NCI-H187 (cell line): ENCODE measurements at regions not wholly inside any gene's neighbourhood (a gene's known extent, or its start where the extent isn't known, plus 50 kb on each side); places are given as distances from the start of the nearest gene placed in this dataset.
"Not testable (repeated sequence)": the region's sequence is repeated elsewhere in the genome, so short reads cannot be mapped to it uniquely, and the experiment has no call there.

Experiments used
- DNase-seq, 2 experiments: peaks; one replicate each; lab custom pipeline; 2025; lab: John Stamatoyannopoulos, UW

DNA sequence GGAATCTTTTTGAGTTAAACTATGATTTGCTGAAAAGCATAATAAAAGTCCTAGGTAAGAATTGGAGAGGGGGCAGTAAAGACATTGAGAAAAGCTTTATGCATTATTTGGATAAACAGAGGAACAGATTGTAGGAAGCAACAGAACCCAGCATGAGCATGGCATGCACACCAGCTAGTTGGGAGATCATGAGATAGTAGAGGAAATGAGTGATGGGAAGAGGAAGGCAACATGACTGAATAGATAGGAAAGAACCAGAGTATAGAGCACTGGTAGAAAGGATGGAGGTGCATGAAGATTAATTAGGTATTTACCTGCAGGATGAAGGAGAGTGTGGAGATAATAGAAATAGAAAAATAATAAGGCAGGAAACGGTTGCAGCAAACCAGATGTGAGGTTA, 248.5 kb upstream of the LMO3 start:
- DNase-seq = no peak

DNA sequence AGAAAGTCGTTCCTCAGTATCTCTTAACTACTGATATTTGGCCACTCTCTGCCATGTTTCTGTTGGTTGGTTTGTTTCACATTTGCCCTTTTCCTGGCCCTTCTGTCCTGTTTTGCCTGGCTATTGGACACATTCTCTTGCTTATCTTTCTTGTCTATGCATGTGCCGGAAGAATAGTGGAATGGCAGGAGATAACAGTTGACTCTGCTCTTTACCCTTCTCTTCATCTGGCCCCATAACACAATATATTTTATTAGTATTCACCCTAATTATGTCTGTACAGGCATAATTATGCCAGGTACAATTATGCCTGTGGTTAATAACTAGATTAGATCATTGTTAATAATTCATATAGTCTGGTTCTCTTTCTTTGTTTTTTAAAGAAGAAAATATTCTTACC, 243.5 kb upstream of the LMO3 start:
- DNase-seq = no peak

DNA sequence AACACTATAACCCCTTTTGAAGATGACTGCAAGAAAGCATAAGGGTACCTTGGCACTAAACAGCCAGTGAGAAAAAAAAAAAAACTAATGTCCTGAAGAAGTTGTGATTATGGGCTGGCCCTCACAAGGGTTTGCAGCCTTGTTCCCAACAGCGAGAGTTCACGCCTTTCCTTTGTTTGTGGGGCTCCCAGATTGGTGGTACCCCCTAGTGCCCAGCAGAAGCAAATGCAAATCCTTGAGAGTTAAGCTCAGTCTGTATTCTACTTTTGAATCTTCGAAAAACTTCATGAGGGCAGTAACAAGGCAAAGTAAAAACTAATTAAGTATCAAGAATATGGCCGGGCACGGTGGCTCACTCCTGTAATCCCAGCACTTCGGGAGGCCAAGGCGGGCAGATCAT, 238.9 kb upstream of the LMO3 start:
- no peak for DNase-seq

DNA sequence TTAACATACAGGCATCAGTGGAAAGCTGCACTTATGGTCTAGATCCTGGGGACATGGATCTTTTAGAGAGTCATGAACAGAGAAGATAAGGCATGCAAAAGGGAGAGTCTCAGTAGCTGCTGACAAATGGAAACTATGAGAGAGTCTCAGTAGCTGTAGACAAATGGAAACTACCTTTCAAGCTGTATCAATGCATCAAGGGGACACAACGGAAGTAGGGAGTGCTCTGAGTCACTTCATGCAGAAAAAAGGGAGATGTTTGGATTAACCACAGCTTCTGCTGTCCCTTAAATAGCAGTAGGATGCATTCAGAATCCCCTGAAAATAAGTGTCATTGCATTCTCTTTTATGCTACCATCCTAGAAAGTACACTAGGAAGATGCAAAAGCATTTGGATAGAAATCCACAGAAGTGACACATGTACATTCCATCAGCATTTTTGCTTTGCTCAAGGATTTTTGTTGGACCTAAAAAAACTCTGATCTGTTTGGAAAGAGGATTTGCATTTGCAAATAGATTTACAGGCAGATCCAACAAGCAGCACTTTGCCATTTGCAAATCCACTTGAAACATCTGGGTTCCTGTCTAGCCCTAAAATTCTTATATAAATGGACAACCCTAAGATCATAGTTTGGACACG, 227.5 kb upstream of the LMO3 start:
- DNase-seq = no peak

DNA sequence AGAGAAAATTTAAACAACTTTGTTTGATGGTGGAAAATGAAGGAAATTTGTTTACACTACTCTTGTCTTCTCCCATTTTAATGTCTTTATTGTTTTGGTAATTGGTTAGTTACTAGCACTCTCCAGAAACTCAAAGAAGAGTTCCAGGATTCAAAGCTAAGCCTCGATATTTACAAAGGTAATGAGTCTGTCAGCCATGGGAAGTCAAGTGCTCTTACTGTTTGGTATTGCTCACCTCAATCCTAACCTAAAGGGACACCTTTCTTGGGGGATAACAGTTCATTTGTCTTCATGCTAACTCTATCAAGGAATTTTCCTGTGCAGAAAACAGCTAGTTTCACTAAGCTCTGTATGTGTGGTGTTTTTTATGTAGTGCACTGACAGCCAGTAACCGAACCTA, 222.9 kb upstream of the LMO3 start:
- no peak for DNase-seq

DNA sequence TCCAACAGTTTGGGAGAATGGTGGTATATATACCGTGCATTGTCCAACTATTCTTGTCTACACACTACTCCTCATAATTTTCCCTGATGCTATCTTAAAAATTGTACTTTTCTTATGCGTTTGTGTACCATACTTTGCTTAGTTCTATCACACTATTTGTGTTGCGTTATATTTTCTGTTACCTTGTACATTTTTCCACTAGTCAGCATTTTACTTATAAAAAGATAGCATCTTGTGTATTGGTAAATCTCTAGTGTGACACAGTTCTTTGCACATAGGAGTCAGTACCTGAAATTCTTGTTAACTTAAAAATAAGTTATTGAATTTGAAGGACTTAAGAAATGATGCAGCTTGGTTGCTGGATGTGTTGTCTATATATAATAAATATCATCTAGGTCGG, 201.8 kb upstream of the LMO3 start:
- DNase-seq = no peak

DNA sequence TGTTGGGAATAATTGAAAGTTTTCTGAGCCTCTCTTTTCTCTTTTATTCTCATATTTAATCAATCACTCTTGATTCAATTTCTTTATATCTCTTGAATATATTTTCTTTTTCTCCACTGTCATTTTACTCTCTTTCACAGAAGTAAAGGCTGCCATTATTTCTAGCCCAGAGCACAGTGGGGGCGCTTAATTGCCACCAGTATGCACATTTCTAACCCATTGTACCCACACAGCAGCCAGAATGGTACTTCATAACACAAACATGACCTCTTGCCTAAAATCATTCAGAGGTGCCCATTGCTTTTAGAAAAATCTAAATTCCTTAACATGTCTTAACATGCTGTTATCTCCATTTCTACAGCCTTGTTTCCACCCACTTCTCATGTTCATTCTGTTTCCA, 190.2 kb upstream of the LMO3 start:
- DNase-seq = no peak

DNA sequence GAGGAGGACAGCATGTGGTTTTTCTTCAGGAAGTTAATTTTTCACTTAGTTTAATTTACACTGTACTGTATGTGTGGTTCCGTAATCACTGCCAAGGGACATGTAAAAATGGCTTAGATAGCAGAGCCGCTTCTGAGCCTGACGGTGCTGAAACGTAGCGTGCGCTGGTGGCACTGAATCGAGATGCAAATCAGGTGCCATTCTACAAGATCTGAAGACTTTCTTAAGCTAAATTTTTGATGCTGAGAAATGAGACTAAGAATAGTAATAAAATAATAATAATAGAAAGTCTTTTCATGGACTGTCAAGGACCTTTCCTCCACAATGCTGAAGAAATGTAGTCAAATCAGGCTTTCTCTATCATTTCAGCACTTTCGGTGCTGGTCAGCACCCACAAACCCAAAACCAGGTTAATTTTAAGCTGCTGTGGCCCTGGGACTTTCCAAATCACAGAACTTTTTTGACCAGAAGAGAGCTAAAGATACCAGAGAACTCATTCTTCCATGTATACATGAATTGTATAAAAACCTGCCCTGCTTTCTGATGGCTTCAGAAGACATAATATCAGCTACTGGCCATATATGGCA, 183.3 kb upstream of the LMO3 start:
- no peak for DNase-seq

DNA sequence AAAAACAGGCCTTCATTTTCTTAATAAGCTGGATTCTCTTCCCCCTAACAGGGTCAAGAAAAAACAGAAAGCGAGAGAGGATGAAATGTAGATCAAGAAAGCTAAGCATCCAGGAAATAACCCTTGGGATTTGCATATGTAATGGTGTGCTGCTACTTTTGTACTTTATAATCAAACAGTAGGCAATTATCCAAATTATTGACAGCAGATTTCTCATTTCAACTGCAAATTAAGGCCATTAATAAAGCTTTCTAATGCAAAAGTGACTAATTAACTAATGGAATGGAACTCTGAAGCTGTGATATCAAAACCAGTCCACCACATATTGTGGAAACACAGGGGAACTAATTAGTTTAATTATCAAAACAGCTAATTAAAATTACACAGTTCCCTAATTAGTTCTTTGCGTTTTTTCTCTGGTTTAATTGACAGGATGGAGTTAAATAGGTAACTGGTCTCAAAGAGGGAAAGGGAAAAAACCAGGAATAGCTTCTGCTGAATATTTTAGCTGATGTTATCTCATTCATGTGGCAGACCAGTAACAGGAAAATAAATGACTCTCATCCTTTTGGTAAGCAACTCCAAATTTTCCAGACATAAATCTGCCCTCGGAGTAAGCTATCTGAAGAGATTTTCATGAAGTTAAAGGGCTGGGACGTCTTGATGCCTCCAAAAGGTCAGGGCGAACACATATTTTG, 182.7 kb upstream of the LMO3 start:
- no peak for DNase-seq

DNA sequence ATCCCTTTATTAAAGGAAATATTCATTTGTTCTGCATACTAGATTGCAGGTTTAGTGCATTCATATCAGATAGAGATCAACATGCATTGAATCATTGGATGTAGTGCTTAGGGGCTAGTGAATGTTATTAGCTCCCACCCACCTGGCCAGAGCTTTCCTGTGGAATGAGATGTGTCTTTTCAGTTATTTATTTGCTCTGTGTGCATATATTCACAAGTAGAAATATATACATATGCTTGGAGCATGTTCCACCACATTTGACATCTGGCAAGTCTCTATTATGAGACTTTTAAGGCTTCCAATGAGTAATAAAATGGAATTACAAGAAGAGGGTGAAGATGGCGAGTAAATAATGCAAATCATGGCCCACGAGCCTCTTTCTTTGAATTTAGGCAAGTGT, 180.0 kb upstream of the LMO3 start:
- no peak for DNase-seq

DNA sequence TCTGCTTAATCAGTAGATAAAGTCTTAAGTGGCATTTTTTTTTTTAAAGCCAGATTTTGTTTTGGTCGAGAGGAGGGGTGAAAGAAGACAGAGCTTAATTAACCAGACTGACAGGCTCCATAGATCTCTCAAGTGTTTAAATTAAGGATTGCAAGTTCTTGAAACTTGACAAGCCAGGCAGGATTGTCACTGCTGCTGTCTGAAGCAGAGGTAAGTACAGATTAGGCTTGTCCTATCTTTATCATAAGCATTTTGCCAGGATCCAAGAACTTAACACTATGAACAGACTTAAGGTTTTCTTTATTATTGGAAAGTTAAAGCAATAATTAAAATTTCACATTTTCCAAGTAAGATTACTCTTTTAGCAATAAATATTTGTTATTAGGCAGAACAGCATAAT, 179.6 kb upstream of the LMO3 start:
- DNase-seq = no peak

DNA sequence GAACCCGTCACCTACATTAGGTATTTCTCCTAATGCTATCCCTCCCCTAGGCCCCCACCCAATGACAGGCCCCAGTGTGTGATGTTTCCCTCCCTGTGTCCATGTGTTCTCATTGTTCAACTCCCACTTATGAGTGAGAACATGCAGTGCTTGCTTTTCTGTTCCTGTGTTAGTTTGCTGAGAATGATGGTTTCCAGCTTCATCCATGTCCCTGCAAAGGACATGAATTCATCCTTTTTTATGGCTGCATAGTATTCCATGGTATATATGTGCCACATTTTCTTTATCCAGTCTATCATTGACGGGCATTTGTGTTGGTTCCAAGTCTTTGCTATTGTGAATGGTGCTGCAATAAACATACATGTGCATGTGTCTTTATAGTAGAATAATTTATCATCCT, 163.2 kb upstream of the LMO3 start:
- DNase-seq = not testable (repeated sequence)

DNA sequence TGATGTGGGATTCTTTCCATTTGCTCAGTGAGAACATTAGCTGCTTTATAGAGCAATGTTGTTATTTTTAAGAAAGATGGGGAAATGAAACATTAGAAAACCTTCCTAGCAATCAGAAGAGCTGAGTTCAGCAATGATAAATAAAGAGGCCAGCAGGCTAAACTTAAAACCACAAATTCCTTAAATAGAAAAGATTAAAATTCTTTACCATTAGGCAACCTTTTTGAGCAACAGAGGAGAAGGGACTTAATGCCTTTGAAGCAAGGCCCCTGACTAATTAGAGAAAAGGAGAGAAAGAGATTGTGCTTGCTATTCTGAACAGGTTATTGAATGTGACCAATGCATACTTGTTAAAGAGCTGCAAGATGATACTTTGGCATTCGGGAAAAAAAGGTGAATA, 160.8 kb upstream of the LMO3 start:
- no peak for DNase-seq

DNA sequence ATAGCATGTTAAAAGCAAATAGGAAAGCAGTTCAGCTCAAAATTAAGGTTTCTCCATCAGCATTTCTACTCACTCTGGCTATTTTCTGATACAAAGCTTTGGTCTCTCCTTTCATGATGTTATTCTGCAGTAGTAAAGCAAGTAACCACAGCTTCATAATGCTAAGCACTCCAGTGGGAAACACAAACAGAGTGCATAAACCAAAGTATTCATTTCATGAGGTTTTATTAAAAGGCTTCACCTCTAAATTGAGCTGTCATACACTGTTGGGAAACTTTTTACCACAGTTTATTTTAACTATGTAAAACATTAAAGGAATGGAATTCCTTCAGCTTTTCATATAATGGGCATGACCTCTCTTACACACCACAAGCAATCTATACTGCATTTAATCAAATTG, 157.9 kb upstream of the LMO3 start:
- DNase-seq = no peak

DNA sequence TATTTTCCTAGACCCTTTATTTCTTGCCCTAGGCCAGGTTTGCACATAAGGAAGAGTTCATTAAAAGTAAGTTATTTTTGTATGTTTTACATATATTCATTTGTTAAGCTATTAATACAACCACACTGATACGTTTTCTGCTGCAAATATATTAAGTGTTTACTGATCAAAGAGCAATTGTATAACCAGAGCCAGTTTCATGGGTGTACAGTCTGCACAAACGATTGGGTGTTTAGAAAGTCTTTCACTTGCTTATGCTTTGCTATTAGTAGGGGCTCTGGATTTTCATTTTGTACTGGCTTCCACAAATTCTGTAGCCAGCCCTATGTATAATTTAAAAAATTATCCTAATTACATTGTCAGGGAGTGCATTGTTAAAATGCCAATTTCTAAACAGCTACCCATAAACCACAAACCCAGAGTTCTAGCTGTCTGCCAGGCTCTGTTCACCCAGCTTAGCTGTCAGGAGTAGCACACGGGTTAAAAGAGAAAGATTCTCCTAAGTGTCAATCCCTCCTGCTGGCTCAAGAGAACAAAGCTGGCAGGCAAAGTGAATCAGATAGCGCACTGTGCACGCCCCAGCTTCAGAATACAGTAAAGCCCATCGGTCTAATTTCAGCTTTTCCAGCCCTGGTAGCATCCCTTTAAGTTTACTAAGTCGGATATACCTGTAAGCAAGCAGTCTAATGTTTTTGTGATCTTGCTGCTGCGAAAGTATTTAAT, 151.0 kb upstream of the LMO3 start:
- no peak for DNase-seq

DNA sequence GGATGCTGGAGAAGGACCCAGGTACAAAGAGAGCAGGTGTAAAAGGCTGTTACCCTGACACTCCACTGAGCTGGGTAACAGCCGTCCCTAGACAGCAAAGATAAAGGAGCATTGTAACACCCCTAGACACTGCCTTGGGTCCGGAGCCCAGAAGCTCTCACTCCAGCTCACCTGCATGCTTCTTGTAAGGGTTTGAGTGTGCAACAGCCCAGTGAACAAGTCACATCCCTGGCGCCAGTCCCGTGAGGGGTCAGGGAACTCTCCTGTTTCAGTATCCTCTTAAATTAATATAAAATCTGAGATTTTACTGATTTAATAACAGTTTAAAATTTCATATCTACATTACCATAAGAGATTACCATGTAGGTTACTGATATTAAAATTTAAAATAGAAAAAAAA, 124.8 kb upstream of the LMO3 start:
- DNase-seq = no peak

DNA sequence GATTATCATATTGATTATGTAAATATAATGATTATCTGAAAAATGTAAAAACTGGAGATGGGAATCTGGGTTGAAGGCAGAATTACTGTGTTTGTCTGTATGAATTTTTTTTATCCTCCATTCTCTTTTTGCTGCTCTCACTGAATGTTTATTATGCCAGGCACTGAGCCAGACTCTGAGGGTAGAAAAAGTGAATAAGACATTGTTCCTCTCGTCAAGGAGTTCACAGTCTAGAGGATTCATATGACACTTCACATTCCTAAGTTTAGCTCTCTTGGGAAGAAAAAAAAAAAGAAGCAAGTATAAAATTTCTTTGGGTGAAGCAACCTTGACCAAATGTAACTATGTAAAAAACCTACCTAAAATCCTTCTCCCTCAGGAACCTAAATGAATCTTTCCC, 120.9 kb upstream of the LMO3 start:
- DNase-seq = no peak

DNA sequence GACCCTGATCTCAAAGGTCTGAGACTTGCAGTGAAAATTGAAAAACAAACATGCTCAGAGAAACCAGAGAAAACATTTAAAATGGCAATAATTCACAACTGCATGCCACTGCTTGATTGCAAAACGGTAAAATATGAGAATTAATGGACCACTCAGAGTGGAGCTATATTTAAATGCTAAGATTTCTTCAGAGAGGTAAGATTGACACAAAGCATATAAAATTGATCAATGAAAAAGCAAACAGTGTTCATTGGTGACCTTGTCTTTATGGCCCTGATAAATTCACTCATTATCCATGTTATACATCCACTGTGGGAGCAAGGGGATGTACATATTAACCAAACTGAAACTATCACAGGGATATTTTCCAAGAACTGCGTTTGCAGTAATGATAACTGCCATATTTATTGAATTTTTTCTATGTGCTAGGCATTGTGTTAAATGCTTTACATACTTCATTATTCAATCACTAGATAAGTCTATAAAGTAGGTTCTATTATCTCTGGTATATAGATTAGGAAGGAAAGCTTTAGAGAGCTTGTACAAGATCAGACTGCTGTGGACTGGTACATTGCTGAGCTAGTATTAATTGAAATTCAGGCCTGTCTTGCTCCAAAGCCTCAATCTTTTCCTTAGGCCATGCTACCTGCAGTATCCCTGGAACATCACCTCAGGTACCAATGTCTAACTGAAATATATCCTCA, 113.9 kb upstream of the LMO3 start:
- no peak for DNase-seq

DNA sequence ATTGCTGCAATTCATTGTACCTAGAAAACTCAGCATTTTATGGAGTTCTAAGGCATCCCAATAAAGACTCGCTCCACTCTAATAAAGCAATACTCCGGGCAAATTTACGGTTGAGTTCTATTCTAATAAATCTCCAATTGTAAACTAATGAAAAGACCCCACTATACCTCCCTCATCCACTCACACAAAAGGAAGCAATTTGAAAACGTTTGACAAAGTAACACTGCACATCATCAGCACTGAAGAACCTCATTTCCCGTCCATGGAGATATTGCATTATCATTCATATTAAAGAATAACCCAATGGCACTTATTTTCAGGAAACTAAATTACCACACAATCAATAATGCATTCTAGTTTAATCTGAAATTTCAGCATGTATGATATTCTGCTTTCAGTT, 111.0 kb upstream of the LMO3 start:
- no peak for DNase-seq

DNA sequence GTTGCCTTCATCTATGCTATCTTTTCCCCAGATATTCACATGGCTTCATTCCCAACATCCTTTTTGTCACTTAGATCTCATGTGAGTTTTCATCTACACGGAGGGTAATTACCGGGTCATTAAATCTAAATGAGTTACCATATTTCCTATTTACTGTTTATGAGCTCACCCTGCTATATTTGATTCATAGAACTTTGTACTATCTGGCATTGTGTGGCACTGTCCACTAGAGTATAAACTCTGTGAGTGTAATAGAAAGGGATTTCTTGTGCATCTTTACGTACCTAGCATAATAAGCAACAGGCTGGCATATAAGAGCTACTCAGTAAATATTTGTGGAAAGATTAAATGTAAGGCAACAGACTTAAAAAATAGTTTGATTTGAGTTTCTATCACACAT, 86.1 kb upstream of the LMO3 start:
- no peak for DNase-seq

DNA sequence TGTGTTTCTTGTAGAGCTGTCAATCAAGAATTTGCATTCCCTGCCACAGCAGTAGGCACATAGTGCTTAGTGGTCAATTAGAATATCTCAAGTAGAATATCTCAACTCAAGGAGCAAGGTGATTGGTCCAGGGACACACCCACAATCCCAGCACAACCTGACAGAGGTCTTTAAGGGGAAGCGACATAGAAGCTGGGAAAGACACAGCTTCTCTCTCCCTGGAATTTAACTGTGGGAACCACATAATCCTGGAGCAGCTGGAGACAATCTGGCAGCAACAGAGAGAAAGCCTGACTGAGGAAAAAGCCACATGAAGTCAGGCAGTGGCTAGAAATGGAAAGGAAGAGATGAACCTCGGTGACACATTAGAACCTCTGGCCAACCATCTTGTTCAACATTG, 85.7 kb upstream of the LMO3 start:
- no peak for DNase-seq

DNA sequence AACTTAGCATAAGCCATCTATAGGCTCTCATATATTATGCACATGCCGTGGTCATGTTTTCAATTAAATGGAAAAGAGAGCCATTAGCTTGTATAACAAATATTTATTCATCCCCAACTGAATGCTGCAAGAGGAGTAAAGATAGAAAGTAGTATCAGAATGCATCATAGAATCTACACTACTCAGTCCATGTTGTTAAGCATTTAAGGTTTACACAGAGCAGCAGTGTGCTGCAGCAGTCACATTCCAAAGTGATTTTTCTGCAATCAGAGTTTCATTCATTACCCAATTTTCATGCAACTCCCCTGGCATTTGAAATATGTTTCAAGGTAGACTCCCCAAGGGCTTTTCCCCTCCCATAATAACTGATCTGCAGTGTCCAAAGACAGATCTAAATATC, 82.2 kb upstream of the LMO3 start:
- no peak for DNase-seq

DNA sequence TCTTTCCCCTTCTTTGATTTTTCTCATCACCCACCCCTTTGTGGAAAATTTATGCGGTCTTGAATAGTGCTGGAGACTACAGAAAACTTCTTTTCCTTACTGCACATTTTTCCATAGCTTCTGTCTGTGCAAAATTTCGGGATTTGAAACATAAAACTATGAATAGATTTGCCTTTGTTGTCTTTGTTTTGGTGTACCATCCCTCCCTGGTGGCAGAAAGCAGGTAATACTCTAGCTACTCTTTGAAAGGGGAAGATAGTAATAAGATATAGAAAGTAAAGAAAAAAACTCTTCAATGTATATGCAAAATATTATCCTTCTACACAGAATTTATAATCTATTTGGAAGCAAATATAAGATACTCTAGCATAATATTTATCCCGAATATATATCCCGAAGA, 79.1 kb upstream of the LMO3 start:
- DNase-seq = no peak
